K562 (cell line): ENCODE measurements at regions not wholly inside any gene's neighbourhood (a gene's known extent, or its start where the extent isn't known, plus 50 kb on each side); places are given as distances from the start of the nearest gene placed in this dataset.
"Not testable (repeated sequence)": the region's sequence is repeated elsewhere in the genome, so short reads cannot be mapped to it uniquely, and the experiment has no call there.

Source experiments
- ATAC-seq: fragments of 200-7000 bp; cut with Tn5 transposase; 3 replicates; pipeline ENCODE4 v1.9.1; 2020; ENCODE audit warnings: moderate library complexity
- BruUV-seq: library from RNA; stranded (reverse); fragments of 400-500 nt; replicated peaks from 2 replicates; lab custom pipeline; 2021; lab: Mats Ljungman, UMichigan
- CTCF ChIA-PET: fragments of 300-600 bp; formaldehyde crosslinking; extraction: SDS; loops from one replicate; lab custom pipeline; 2021; ENCODE audit warnings: low intra/inter-chr PET ratio; lab: Yijun Ruan, JAX
- POLR2A ChIA-PET: fragments of 300-600, 350-650 bp; sonication (Branson Sonifier 250); formaldehyde crosslinking; extraction: SDS; loops from one replicate; lab custom pipeline; 2021; ENCODE audit warnings: antibody characterized with exemption, inconsistent platforms; lab: Yijun Ruan, JAX
- DNase-seq, 4 experiments: peaks; one replicate each; pipeline versions ENCODE4 v3.0.0 to v3.0.0-alpha.2; 2011 to 2018; ENCODE audit warnings: low spot score in 3 of 4, mixed read lengths in 3 of 4; ENCODE audit errors: extremely low read depth in 1 of 4
- FAIRE-seq: peaks from 2 replicates; lab custom pipeline; 2011; peaks lifted over from hg19 to GRCh38; lab: Jason Lieb, UNC
- H2AFZ ChIP-seq: 2 replicates; pipeline ENCODE4 v1.6.0; 2011; ENCODE audit warnings: low read depth, low read length, control low read depth, inconsistent platforms
- H3K27ac ChIP-seq: fragments of 200-600 bp; 3 replicates; pipeline ENCODE4 v1.8.0; 2011; ENCODE audit warnings: low read depth, mild to moderate bottlenecking, control low read depth, inconsistent platforms, low read length, moderate library complexity, mixed read lengths; ENCODE audit errors: extremely low read depth
- H3K27me3 ChIP-seq, 2 experiments: fragments of 300-600 bp in 1 of 2; 2 replicates in 1 of 2; 3 replicates in 1 of 2; pipeline versions ENCODE4 v1.6.0 to v1.8.0; 2011; ENCODE audit warnings: inconsistent platforms in 2 of 2, low read length in 2 of 2, mild to moderate bottlenecking in 1 of 2, mixed read lengths in 1 of 2, moderate library complexity in 1 of 2; ENCODE audit not compliant: control insufficient read depth in 2 of 2, insufficient read depth in 2 of 2
- H3K36me3 ChIP-seq: fragments of 300-600 bp; 3 replicates; pipeline ENCODE4 v1.8.0; 2011; ENCODE audit warnings: mild to moderate bottlenecking, low read length, inconsistent platforms; ENCODE audit not compliant: control insufficient read depth, insufficient read depth
- H3K4me1 ChIP-seq, 2 experiments: fragments of 200-600 bp in 1 of 2; replicated peaks in 1 of 2; 2 replicates in 1 of 2; 3 replicates in 1 of 2; pipeline versions ENCODE4 v1.5.1 to v1.8.0; 2011; ENCODE audit warnings: inconsistent platforms in 2 of 2, low read length in 2 of 2, mild to moderate bottlenecking in 1 of 2, mixed read lengths in 1 of 2, moderate library complexity in 1 of 2; ENCODE audit not compliant: control insufficient read depth in 2 of 2, insufficient read depth in 2 of 2
- H3K4me2 ChIP-seq: 2 replicates; pipeline ENCODE4 v1.6.1; 2011; ENCODE audit warnings: low read length, control low read depth, inconsistent platforms, mixed read lengths; ENCODE audit not compliant: insufficient read depth
- H3K4me3 ChIP-seq: fragments of 200-600 bp; sonication (generic), shearing (Covaris generic); 2 replicates; pipeline ENCODE4 v1.5.1; 2016; ENCODE audit warnings: control low read depth, inconsistent platforms
- H3K79me2 ChIP-seq: fragments of 200-600 bp; 3 replicates; pipeline ENCODE4 v1.8.0; 2011; ENCODE audit warnings: low read length, inconsistent platforms; ENCODE audit not compliant: control insufficient read depth, insufficient read depth
- H3K9ac ChIP-seq, 2 experiments: 2 replicates each; pipeline versions ENCODE4 v1.6.0 to v1.6.1; 2011; ENCODE audit warnings: low read depth in 2 of 2, low read length in 2 of 2, control low read depth in 1 of 2, inconsistent platforms in 1 of 2, mild to moderate bottlenecking in 1 of 2, mixed read lengths in 1 of 2; ENCODE audit not compliant: insufficient read depth in 1 of 2
- H3K9me1 ChIP-seq: one replicate; pipeline ENCODE4 v1.6.0; 2011; ENCODE audit warnings: inconsistent platforms, mild to moderate bottlenecking, low read length, moderate library complexity; ENCODE audit not compliant: control insufficient read depth, insufficient read depth
- H3K9me3 ChIP-seq: replicated peaks from 2 replicates; pipeline ENCODE4 v1.5.1; 2011; ENCODE audit warnings: low read depth, low read length, inconsistent platforms; ENCODE audit not compliant: control insufficient read depth, insufficient read depth
- H4K20me1 ChIP-seq: replicated peaks from 2 replicates; pipeline ENCODE4 v1.6.1; 2011; ENCODE audit warnings: low read length, inconsistent platforms, mixed read lengths; ENCODE audit not compliant: control insufficient read depth, insufficient read depth
- WGBS: fragments of 100-300 bp; shearing (Covaris generic); methylation state at CpG from one replicate; pipeline ENCODE4 v1.1.6; 2016; ENCODE audit warnings: low coverage, mixed read lengths; ENCODE audit not compliant: insufficient coverage; ENCODE audit errors: missing lambda C conversion rate; 5-methylcytosine and 5-hydroxymethylcytosine counted together
- in situ Hi-C: fragments of 300-500 bp; cut with MboI; formaldehyde crosslinking; loops from 4 replicates; pipeline ENCODE4 v1.15.0; 2018; ENCODE audit warnings: inconsistent platforms, mixed read lengths
- intact Hi-C: fragments of 100-400 bp; cut with micrococcal nuclease; formaldehyde crosslinking; loops from 2 replicates; pipeline ENCODE4 v1.14.2; 2022

- DNase-seq, H2AFZ ChIP-seq, ATAC-seq, H3K4me1 ChIP-seq, BruUV-seq, FAIRE-seq, in situ Hi-C loops, H3K79me2 ChIP-seq, CTCF ChIA-PET, POLR2A ChIA-PET, H4K20me1 ChIP-seq, H3K27me3 ChIP-seq, H3K9me1 ChIP-seq, H3K36me3 ChIP-seq, H3K9me3 ChIP-seq, H3K4me3 ChIP-seq, H3K4me2 ChIP-seq, H3K9ac ChIP-seq, H3K27ac ChIP-seq, intact Hi-C loops: not testable (repeated sequence)
- 0% methylated on average over 6 of the region's 6 CpGs for WGBS
Measured at GRCh38 chr15:24352777-24353176, 322.8 kb upstream of the NPAP1 start.

GRCh38 chr15:24381103-24381502 lies 294.5 kb upstream of the NPAP1 start:
- DNase-seq, POLR2A ChIA-PET, H3K4me1 ChIP-seq, H3K36me3 ChIP-seq, H3K27ac ChIP-seq, H3K79me2 ChIP-seq, BruUV-seq, FAIRE-seq, CTCF ChIA-PET, H3K27me3 ChIP-seq, intact Hi-C loops, H3K4me2 ChIP-seq, H3K9me1 ChIP-seq, H3K9me3 ChIP-seq, H4K20me1 ChIP-seq, ATAC-seq, H3K9ac ChIP-seq, H3K4me3 ChIP-seq, in situ Hi-C loops, H2AFZ ChIP-seq: not testable (repeated sequence)
- 2% methylated on average over 3 of the region's 3 CpGs for WGBS

GRCh38 chr15:24385258-24385657 lies 290.3 kb upstream of the NPAP1 start:
- H3K4me2 ChIP-seq, H3K27me3 ChIP-seq, CTCF ChIA-PET, intact Hi-C loops, POLR2A ChIA-PET, H3K79me2 ChIP-seq, FAIRE-seq, H3K4me3 ChIP-seq, H2AFZ ChIP-seq, H3K9me3 ChIP-seq, H3K9ac ChIP-seq, BruUV-seq, H3K9me1 ChIP-seq, H4K20me1 ChIP-seq, ATAC-seq, H3K27ac ChIP-seq, in situ Hi-C loops, H3K4me1 ChIP-seq, H3K36me3 ChIP-seq, DNase-seq: not testable (repeated sequence)
- 0% methylated on average over 2 of the region's 2 CpGs for WGBS
